H1 (cell line): ENCODE measurements at regions not wholly inside any gene's neighbourhood (a gene's known extent, or its start where the extent isn't known, plus 50 kb on each side); places are given as distances from the start of the nearest gene placed in this dataset.

Source experiments
- CTCF ChIA-PET: fragments of 300-600 bp; sonication (Branson Sonifier 250); formaldehyde crosslinking; loops from one replicate; lab custom pipeline; 2021; ENCODE audit not compliant: partially characterized antibody; lab: Charles Lee
- POLR2A ChIA-PET: fragments of 300-600 bp; sonication (Branson Sonifier 250); formaldehyde crosslinking; loops from one replicate; lab custom pipeline; 2021; ENCODE audit warnings: inconsistent platforms; ENCODE audit not compliant: partially characterized antibody; lab: Charles Lee
- DNase-seq, 2 experiments: peaks; one replicate each; pipeline versions ENCODE4 v3.0.0 to v3.0.0-alpha.2; 2010 to 2022; ENCODE audit warnings: low spot score in 2 of 2, low read depth in 1 of 2, mixed read lengths in 1 of 2
- FAIRE-seq: peaks from 2 replicates; lab custom pipeline; 2011; peaks lifted over from hg19 to GRCh38; lab: Jason Lieb, UNC
- H2AFZ ChIP-seq: 2 replicates; pipeline ENCODE4 v1.8.1; 2012; ENCODE audit warnings: low read length, inconsistent platforms
- H2AK5ac ChIP-seq: 2 replicates; pipeline ENCODE4 v1.6.1; 2013; ENCODE audit warnings: low read depth, low read length
- H2BK120ac ChIP-seq: replicated peaks from 2 replicates; pipeline ENCODE3; 2013; ENCODE audit warnings: low read depth, low read length, inconsistent platforms
- H2BK12ac ChIP-seq: 2 replicates; pipeline ENCODE4 v1.6.1; 2013; ENCODE audit warnings: low read depth, low read length
- H2BK15ac ChIP-seq: 2 replicates; pipeline ENCODE4 v1.6.1; 2013; ENCODE audit warnings: low read length
- H2BK20ac ChIP-seq: 2 replicates; pipeline ENCODE4 v1.6.1; 2013; ENCODE audit warnings: low read length
- H2BK5ac ChIP-seq: 2 replicates; pipeline ENCODE4 v1.6.1; 2013; ENCODE audit warnings: low read depth, low read length
- H3K14ac ChIP-seq: 2 replicates; pipeline ENCODE4 v1.6.1; 2013; ENCODE audit warnings: inconsistent platforms; ENCODE audit not compliant: insufficient read length
- H3K18ac ChIP-seq: 2 replicates; pipeline ENCODE4 v1.6.1; 2013; ENCODE audit warnings: low read length; ENCODE audit errors: extremely low read depth
- H3K23ac ChIP-seq: 2 replicates; pipeline ENCODE4 v1.6.1; 2013; ENCODE audit warnings: inconsistent platforms; ENCODE audit not compliant: insufficient read length
- H3K23me2 ChIP-seq: 2 replicates; pipeline ENCODE4 v1.6.1; 2013; ENCODE audit warnings: low read depth, low read length
- H3K27ac ChIP-seq: 2 replicates; pipeline ENCODE4 v1.6.1; 2011; ENCODE audit warnings: low read depth, low read length, inconsistent platforms
- H3K27me3 ChIP-seq, 4 experiments: replicated peaks in 1 of 4; 1 replicate in 1 of 4; 2 replicates in 3 of 4; pipeline versions ENCODE4 v1.6.1 to v1.8.1; 2011 to 2013; ENCODE audit warnings: low read length in 3 of 4, mild to moderate bottlenecking in 3 of 4, inconsistent platforms in 2 of 4, mixed read lengths in 2 of 4, moderate library complexity in 1 of 4; ENCODE audit not compliant: control insufficient read depth in 3 of 4, insufficient read depth in 3 of 4; ENCODE audit errors: extremely low read depth in 1 of 4
- H3K36me3 ChIP-seq, 4 experiments: 2 replicates each; pipeline versions ENCODE4 v1.6.1 to v1.8.1; 2011 to 2013; ENCODE audit warnings: mild to moderate bottlenecking in 4 of 4, low read length in 3 of 4, moderate library complexity in 2 of 4, control low read depth in 1 of 4, inconsistent platforms in 1 of 4; ENCODE audit not compliant: insufficient read depth in 4 of 4, control insufficient read depth in 2 of 4
- H3K4ac ChIP-seq: replicated peaks from 2 replicates; pipeline ENCODE3; 2013; ENCODE audit warnings: low read length, low read depth, mixed read lengths, inconsistent platforms; ENCODE audit not compliant: insufficient read length
- H3K4me1 ChIP-seq, 4 experiments: replicated peaks in 1 of 4; 1 replicate in 1 of 4; 2 replicates in 3 of 4; pipeline versions ENCODE4 v1.6.1 to v1.8.1; 2011 to 2013; ENCODE audit warnings: low read length in 3 of 4, inconsistent platforms in 2 of 4, mixed read lengths in 1 of 4; ENCODE audit not compliant: insufficient read depth in 4 of 4, control insufficient read depth in 3 of 4
- H3K4me2 ChIP-seq, 2 experiments: 2 replicates each; pipeline versions ENCODE4 v1.6.1 to v1.8.1; 2011 to 2013; ENCODE audit warnings: low read depth in 2 of 2, low read length in 2 of 2, control low read depth in 1 of 2, inconsistent platforms in 1 of 2, mild to moderate bottlenecking in 1 of 2; ENCODE audit not compliant: insufficient read depth in 1 of 2
- H3K4me3 ChIP-seq, 4 experiments: fragments of 200-600, 300-600 bp in 1 of 4; sonication (generic), shearing (Covaris generic), sonication (Bioruptor Twin) in 1 of 4; 2 replicates each; pipeline versions ENCODE4 v1.5.1 to v1.8.1; 2011 to 2016; ENCODE audit warnings: low read length in 4 of 4, low read depth in 3 of 4, control low read depth in 2 of 4, inconsistent platforms in 2 of 4, mild to moderate bottlenecking in 2 of 4, mixed read lengths in 1 of 4, moderate library complexity in 1 of 4; ENCODE audit not compliant: insufficient read depth in 2 of 4; ENCODE audit errors: extremely low read depth in 1 of 4
- H3K56ac ChIP-seq: replicated peaks from 2 replicates; pipeline ENCODE3; 2013; ENCODE audit warnings: low read depth, mild to moderate bottlenecking, mixed read lengths, low read length, inconsistent platforms; ENCODE audit not compliant: insufficient read length
- H3K79me1 ChIP-seq: 2 replicates; pipeline ENCODE4 v1.6.1; 2013; ENCODE audit warnings: low read depth, low read length, control low read depth
- H3K79me2 ChIP-seq, 2 experiments: 2 replicates each; pipeline versions ENCODE4 v1.6.1 to v1.8.1; 2012 to 2013; ENCODE audit warnings: low read length in 2 of 2, mild to moderate bottlenecking in 2 of 2, inconsistent platforms in 1 of 2; ENCODE audit not compliant: insufficient read depth in 2 of 2, control insufficient read depth in 1 of 2
- H3K9ac ChIP-seq, 4 experiments: replicated peaks in 1 of 4; 1 replicate in 1 of 4; 2 replicates in 3 of 4; pipeline versions ENCODE4 v1.6.1 to v1.8.1; 2011 to 2013; ENCODE audit warnings: low read depth in 3 of 4, low read length in 3 of 4, control low read depth in 2 of 4, mild to moderate bottlenecking in 2 of 4, moderate library complexity in 2 of 4, inconsistent platforms in 1 of 4; ENCODE audit errors: extremely low read depth in 1 of 4
- H3K9me3 ChIP-seq, 2 experiments: 2 replicates each; pipeline versions ENCODE4 v1.6.1 to v1.8.1; 2012 to 2013; ENCODE audit warnings: mild to moderate bottlenecking in 2 of 2, moderate library complexity in 2 of 2, control low read depth in 1 of 2, inconsistent platforms in 1 of 2, low read depth in 1 of 2, low read length in 1 of 2, mixed read lengths in 1 of 2; ENCODE audit not compliant: insufficient read depth in 2 of 2
- H4K20me1 ChIP-seq, 2 experiments: replicated peaks in 1 of 2; 2 replicates each; pipeline versions ENCODE3 to v1.8.1; 2011 to 2013; ENCODE audit warnings: inconsistent platforms in 2 of 2, low read length in 2 of 2, mild to moderate bottlenecking in 1 of 2; ENCODE audit not compliant: insufficient read depth in 2 of 2, control insufficient read depth in 1 of 2
- H4K5ac ChIP-seq: 2 replicates; pipeline ENCODE4 v1.6.1; 2013; ENCODE audit warnings: low read length, low read depth, mixed read lengths, inconsistent platforms; ENCODE audit not compliant: insufficient read length
- H4K8ac ChIP-seq: 2 replicates; pipeline ENCODE4 v1.8.0; 2013; ENCODE audit warnings: mild to moderate bottlenecking, moderate library complexity, low read length, inconsistent platforms; ENCODE audit not compliant: insufficient read depth; ENCODE audit errors: extremely low read depth
- H4K91ac ChIP-seq: replicated peaks from 2 replicates; pipeline ENCODE3; 2013; ENCODE audit warnings: low read length, mixed read lengths, inconsistent platforms; ENCODE audit not compliant: insufficient read length
- ASH2L ChIP-seq: fragments of 200-600, 300-600 bp; sonication (generic); IDR thresholded peaks from one replicate; pipeline ENCODE4 v1.7.1; 2017; ENCODE audit warnings: low read length
- BRCA1 ChIP-seq: IDR thresholded peaks from 2 replicates; pipeline ENCODE4 v1.6.1; 2012; ENCODE audit warnings: low read depth, low read length, improper control_type of control experiment
- CHD1 ChIP-seq: IDR thresholded peaks from 2 replicates; pipeline ENCODE4 v1.6.1; 2012; ENCODE audit warnings: low read depth, low read length, improper control_type of control experiment
- CHD2 ChIP-seq: IDR thresholded peaks from 2 replicates; pipeline ENCODE4 v1.6.1; 2012; ENCODE audit warnings: low read length, improper control_type of control experiment
- EZH2 ChIP-seq: fragments of 200-600 bp; sonication (generic); IDR thresholded peaks from 2 replicates; pipeline ENCODE4 v1.7.1; 2012; ENCODE audit warnings: low read depth, mild to moderate bottlenecking, moderate library complexity, low read length, inconsistent platforms; ENCODE audit not compliant: severe bottlenecking
- FOSL1 ChIP-seq: IDR thresholded peaks from 2 replicates; pipeline ENCODE4 v1.6.1; 2011; ENCODE audit warnings: mild to moderate bottlenecking, low read depth, low read length, moderate library complexity; ENCODE audit not compliant: insufficient read depth
- MAFK ChIP-seq: IDR thresholded peaks from 2 replicates; pipeline ENCODE4 v1.6.1; 2012; ENCODE audit warnings: low read depth, mild to moderate bottlenecking, improper control_type of control experiment, low read length
- POLR2AphosphoS5 ChIP-seq: IDR thresholded peaks from 2 replicates; pipeline ENCODE4 v1.6.1; 2011; ENCODE audit warnings: low read depth, low read length
- SAP30 ChIP-seq: fragments of 300-600 bp; sonication (generic); IDR thresholded peaks from 2 replicates; pipeline ENCODE4 v1.7.1; 2012; ENCODE audit warnings: low read length, moderate library complexity, mild to moderate bottlenecking, inconsistent platforms; ENCODE audit not compliant: insufficient read depth, insufficient replicate concordance
- SIN3A ChIP-seq, 2 experiments: IDR thresholded peaks in 1 of 2; conservative IDR thresholded peaks in 1 of 2; 2 replicates each; pipeline ENCODE4 v1.6.1; 2011 to 2012; ENCODE audit warnings: low read length in 2 of 2, improper control_type of control experiment in 1 of 2, low read depth in 1 of 2, mild to moderate bottlenecking in 1 of 2
- SP4 ChIP-seq: IDR thresholded peaks from 2 replicates; pipeline ENCODE4 v1.6.1; 2012; ENCODE audit warnings: low read length, inconsistent platforms
- TAF1 ChIP-seq: IDR thresholded peaks from 2 replicates; pipeline ENCODE4 v1.6.1; 2011; ENCODE audit warnings: mild to moderate bottlenecking, low read depth, low read length
- TEAD4 ChIP-seq: IDR thresholded peaks from 2 replicates; pipeline ENCODE4 v1.6.1; 2012; ENCODE audit warnings: low read depth, low read length, inconsistent platforms, mixed read lengths
- ZNF274 ChIP-seq: IDR thresholded peaks from 2 replicates; pipeline ENCODE4 v1.7.0; 2012; ENCODE audit warnings: low read length, borderline replicate concordance; ENCODE audit errors: extremely low read depth
- WGBS, 2 experiments: shearing (Covaris generic) in 1 of 2; methylation state at CpG; one replicate each; pipeline versions ENCODE4 v1.1.6 to v1.1.7; 2013 to 2015; ENCODE audit warnings: low lambda C conversion rate in 2 of 2, mixed read lengths in 2 of 2, inconsistent platforms in 1 of 2, low coverage in 1 of 2, missing lambda C conversion rate in 1 of 2; ENCODE audit not compliant: insufficient replicate concordance in 2 of 2, insufficient coverage in 1 of 2, insufficient read length in 1 of 2; ENCODE audit errors: extremely low coverage in 1 of 2, missing lambda C conversion rate in 1 of 2; 5-methylcytosine and 5-hydroxymethylcytosine counted together
- TF ChIP-seq, protein P1 (sequence below): IDR thresholded peaks from 2 replicates; pipeline ENCODE4 v1.6.1; 2012; ENCODE audit warnings: low read length, inconsistent platforms

DNA sequence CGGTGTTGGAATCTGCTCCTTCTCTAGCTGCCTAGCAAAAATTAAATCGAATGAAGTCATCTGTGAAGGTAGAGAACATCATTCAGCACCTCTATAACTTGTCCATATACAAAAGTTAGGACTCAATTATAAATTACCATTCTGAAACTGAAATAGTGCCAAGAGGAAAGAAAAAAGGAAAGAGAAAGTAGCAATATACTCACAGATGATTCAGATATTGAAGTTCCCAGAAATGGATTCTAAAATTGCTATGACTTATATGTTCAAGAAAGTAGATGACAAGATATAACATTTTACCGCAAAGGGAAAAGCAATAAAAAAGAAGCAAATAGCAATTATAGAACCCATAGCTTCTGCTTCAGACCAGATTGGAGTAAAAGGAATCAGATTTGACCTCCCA is 333.6 kb upstream of the GYPC start:
- ChIA-PET POLR2A (no interaction called here), CTCF (no interaction called here)
- Histone ChIP-seq H3K14ac (no peak overlapping the region), H2AFZ (no peak overlapping the region), H3K27me3 (no peaks in the 10 kb centered on the region), H2BK20ac (no peak overlapping the region), H3K36me3 (no peaks in the 10 kb centered on the region), H2AK5ac (no peak overlapping the region), H4K5ac (no peak overlapping the region), H2BK5ac (no peak overlapping the region), H3K23ac (no peak overlapping the region), H3K23me2 (no peaks in the 10 kb centered on the region), H4K8ac (no peak overlapping the region), H3K9ac (no peak overlapping the region), H3K4me2 (no peak overlapping the region), H3K56ac (no peak overlapping the region), H3K27ac (no peak overlapping the region), H2BK120ac (no peak overlapping the region), H3K4me3 (no peak overlapping the region), H2BK15ac (no peak overlapping the region), H3K18ac (no peak overlapping the region), H2BK12ac (no peak overlapping the region), H4K91ac (no peak overlapping the region), H3K4me1 (no peaks in the 10 kb centered on the region), H4K20me1 (no peaks in the 10 kb centered on the region), H3K4ac (no peak overlapping the region), H3K79me1 (no peaks in the 10 kb centered on the region), H3K79me2 (no peaks in the 10 kb centered on the region), H3K9me3 (no peaks in the 10 kb centered on the region)
- FAIRE-seq (no peak), DNase-seq (no peak)
- WGBS, 2 experiments: 89% methylated on average over 3 of the region's 3 CpGs; no CpG with 5 or more reads in 1 of the 2 experiments
- TF ChIP-seq SP4 (no peak), TEAD4 (no peak), MAFK (no peak), ZNF274 (no peak), EZH2 (no peak), BRCA1 (no peak), CHD2 (no peak), TAF1 (no peak), CHD1 (no peak), SAP30 (no peak), ASH2L (no peak), SIN3A (conservative IDR thresholded peaks at IDR 0.05 in 1 of 2, IDR thresholded peaks at IDR 0.05 in 1 of 2; ENCODE audit: low read depth in 1 of 2, low read length in 2 of 2) (no peak), POLR2AphosphoS5 (no peak), FOSL1 (no peak)
- TF ChIP-seq, protein P1, sequence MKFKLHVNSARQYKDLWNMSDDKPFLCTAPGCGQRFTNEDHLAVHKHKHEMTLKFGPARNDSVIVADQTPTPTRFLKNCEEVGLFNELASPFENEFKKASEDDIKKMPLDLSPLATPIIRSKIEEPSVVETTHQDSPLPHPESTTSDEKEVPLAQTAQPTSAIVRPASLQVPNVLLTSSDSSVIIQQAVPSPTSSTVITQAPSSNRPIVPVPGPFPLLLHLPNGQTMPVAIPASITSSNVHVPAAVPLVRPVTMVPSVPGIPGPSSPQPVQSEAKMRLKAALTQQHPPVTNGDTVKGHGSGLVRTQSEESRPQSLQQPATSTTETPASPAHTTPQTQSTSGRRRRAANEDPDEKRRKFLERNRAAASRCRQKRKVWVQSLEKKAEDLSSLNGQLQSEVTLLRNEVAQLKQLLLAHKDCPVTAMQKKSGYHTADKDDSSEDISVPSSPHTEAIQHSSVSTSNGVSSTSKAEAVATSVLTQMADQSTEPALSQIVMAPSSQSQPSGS: no peak
